ENCODE measurements at regions not wholly inside any gene's neighbourhood (a gene's known extent, or its start where the extent isn't known, plus 50 kb on each side); places are given as distances from the start of the nearest gene placed in this dataset.
"Not testable (repeated sequence)": the region's sequence is repeated elsewhere in the genome, so short reads cannot be mapped to it uniquely, and the experiment has no call there.

DNA sequence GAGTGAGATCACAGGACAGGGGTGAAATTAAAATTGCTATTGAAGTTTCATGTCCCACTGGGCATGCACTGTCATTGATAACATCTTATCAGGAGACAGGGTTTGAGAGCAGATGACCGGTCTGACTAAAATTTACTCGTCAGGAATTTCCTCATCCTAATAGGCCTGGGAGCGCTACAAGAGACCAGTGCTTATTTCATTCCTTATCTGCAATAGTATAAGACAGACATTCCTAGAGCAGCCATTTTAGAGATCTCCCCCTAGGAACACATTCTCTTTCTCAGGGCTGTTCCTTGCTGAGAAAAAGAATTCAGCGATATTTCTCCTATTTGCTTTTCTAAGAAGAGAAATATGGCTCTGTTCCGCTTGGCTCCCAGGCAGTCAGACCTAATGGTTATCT is 181.4 kb upstream of the ETV3 start:
- no peak for ATAC-seq
- intact Hi-C loops (cut with micrococcal nuclease): no loop called here
- H3K36me3 Mint-ChIP-seq (ENCODE audit: low read depth): no peaks in the 10 kb centered on the region
- DNase-seq: no peak
- TF ChIP-seq, protein P1, sequence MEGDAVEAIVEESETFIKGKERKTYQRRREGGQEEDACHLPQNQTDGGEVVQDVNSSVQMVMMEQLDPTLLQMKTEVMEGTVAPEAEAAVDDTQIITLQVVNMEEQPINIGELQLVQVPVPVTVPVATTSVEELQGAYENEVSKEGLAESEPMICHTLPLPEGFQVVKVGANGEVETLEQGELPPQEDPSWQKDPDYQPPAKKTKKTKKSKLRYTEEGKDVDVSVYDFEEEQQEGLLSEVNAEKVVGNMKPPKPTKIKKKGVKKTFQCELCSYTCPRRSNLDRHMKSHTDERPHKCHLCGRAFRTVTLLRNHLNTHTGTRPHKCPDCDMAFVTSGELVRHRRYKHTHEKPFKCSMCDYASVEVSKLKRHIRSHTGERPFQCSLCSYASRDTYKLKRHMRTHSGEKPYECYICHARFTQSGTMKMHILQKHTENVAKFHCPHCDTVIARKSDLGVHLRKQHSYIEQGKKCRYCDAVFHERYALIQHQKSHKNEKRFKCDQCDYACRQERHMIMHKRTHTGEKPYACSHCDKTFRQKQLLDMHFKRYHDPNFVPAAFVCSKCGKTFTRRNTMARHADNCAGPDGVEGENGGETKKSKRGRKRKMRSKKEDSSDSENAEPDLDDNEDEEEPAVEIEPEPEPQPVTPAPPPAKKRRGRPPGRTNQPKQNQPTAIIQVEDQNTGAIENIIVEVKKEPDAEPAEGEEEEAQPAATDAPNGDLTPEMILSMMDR (IDR thresholded peaks at IDR 0.05): no peak
- H3K27ac Mint-ChIP-seq: no peak overlapping the region
- H3K4me3 Mint-ChIP-seq: no peak overlapping the region
- ChIA-PET CTCF (no interaction called here), POLR2A (no interaction called here)
- H3K27me3 Mint-ChIP-seq: peaks cover 6% of the 10 kb centered on the region
- H3K4me1 Mint-ChIP-seq (ENCODE audit: low read depth): no peaks in the 10 kb centered on the region
- peaks cover 30% of the 10 kb centered on the region for H3K9me3 Mint-ChIP-seq

DNA sequence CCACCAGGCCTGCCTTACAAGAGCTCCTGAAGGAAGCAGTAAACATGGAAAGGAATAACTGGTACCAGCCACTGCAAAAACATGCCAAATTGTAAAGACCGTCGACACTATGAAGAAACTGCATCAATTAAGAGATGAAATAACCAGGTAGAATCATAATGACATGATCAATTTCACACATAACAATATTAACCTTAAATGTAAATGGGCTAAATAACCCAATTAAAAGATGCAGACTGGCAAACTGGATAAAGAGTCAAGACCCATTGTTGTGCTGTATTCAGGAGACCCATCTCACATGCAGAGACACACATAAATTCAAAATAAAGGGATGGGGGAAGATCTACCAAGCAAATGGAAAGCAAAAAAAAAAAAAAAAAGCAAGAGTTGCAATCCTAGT is 179.0 kb upstream of the ETV3 start:
- H3K27ac Mint-ChIP-seq; ATAC-seq; H3K36me3 Mint-ChIP-seq (ENCODE audit: low read depth); intact Hi-C loops (cut with micrococcal nuclease); CTCF ChIA-PET; POLR2A ChIA-PET; DNase-seq; H3K4me1 Mint-ChIP-seq (ENCODE audit: low read depth); H3K4me3 Mint-ChIP-seq: not testable (repeated sequence)
- peaks cover 14% of the 10 kb centered on the region for H3K27me3 Mint-ChIP-seq
- peaks cover 30% of the 10 kb centered on the region for H3K9me3 Mint-ChIP-seq

DNA sequence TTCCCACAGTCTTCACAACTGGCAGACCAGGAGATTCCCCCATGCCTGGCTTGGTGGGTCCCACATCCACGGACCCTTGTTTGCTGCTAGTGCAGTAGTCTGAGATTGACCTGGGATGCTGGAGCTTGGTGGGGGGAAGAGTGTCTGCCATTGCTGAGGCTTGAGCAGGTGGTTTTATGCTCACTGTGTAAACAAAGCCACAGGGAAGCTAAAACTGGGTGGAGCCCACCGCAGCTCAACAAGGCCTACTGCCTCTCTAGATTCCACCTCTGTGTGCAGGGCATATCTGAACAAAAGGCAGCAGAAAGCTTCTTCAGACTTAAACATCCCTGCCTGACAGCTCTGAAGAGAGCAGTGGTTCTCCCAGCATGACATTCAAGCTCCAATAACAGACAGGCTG is 177.3 kb upstream of the ETV3 start:
- no peak overlapping the region for H3K27ac Mint-ChIP-seq
- ATAC-seq (no peak), DNase-seq (no peak)
- ChIA-PET CTCF (no interaction called here), POLR2A (no interaction called here)
- no peaks in the 10 kb centered on the region for H3K36me3 Mint-ChIP-seq (ENCODE audit: low read depth)
- H3K4me3 Mint-ChIP-seq: no peak overlapping the region
- peaks cover 30% of the 10 kb centered on the region for H3K9me3 Mint-ChIP-seq
- TF ChIP-seq, protein P1 (IDR thresholded peaks at IDR 0.05): no peak
- H3K27me3 Mint-ChIP-seq: peaks cover 10% of the 10 kb centered on the region
- intact Hi-C loops (cut with micrococcal nuclease): no loop called here
- no peaks in the 10 kb centered on the region for H3K4me1 Mint-ChIP-seq (ENCODE audit: low read depth)

DNA sequence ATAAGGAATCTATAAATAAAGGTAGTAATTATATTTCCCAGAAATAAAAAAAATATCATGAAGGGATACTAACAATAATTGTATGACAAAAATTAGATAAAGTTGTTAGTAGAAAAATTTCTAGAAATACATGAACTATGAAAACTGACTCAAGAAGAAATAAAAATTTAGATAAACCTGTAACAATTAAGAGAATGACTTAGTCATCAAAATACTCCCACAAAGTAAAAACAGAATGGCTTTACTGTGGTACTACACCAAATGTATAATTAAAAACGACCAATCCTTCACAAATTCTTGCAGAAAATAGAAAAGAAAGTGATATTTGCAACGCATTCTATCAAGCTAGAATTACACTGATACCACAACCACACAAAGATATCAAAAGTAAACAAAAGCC is 176.2 kb upstream of the ETV3 start:
- ATAC-seq: no peak
- no peak overlapping the region for H3K4me3 Mint-ChIP-seq
- no peak for DNase-seq
- POLR2A ChIA-PET: no interaction called here
- no peaks in the 10 kb centered on the region for H3K4me1 Mint-ChIP-seq (ENCODE audit: low read depth)
- CTCF ChIA-PET: no interaction called here
- no peaks in the 10 kb centered on the region for H3K36me3 Mint-ChIP-seq (ENCODE audit: low read depth)
- TF ChIP-seq, protein P1 (IDR thresholded peaks at IDR 0.05): no peak
- H3K27me3 Mint-ChIP-seq: peaks cover 16% of the 10 kb centered on the region
- H3K27ac Mint-ChIP-seq: no peak overlapping the region
- intact Hi-C loops (cut with micrococcal nuclease): no loop called here
- H3K9me3 Mint-ChIP-seq: peaks cover 22% of the 10 kb centered on the region

DNA sequence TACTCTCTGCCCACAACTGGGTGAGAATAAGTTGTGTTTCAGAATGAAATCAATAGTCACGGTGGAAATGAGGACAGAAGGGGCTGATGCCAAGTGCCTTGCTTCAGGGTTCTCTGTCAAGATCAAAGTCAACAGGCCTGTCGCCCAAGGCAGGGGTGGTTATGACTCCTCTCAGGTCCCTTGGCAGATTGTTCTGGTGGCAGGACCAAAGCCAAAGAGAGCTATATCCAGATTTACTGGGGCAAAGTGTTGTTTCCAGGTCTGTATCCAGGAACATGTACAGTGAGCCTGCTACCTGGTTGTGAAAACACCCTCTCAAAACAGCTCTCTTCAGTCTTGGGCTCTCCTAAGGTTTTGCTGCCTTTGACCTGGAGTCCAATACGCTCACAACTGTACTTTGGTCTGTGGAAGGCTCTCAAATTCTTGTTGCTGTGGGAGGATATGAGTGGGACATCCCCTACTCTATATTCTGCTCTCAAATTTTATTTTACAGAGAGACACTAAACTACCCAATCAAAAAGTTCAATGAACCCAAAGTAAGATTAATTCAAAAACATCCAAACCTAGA is 175.1 kb upstream of the ETV3 start:
- Mint-ChIP-seq H3K4me3 (no peak overlapping the region), H3K9me3 (peaks cover 17% of the 10 kb centered on the region), H3K27me3 (peaks cover 16% of the 10 kb centered on the region), H3K4me1 (ENCODE audit: low read depth) (no peaks in the 10 kb centered on the region), H3K36me3 (ENCODE audit: low read depth) (no peaks in the 10 kb centered on the region), H3K27ac (no peak overlapping the region)
- CTCF ChIA-PET: no interaction called here
- DNase-seq: no peak
- no peak for ATAC-seq
- intact Hi-C loops (cut with micrococcal nuclease): no loop called here
- TF ChIP-seq, protein P1 (IDR thresholded peaks at IDR 0.05): no peak
- POLR2A ChIA-PET: no interaction called here
